ACC112 (cell line): ENCODE measurements at regions not wholly inside any gene's neighbourhood (a gene's known extent, or its start where the extent isn't known, plus 50 kb on each side); places are given as distances from the start of the nearest gene placed in this dataset.

Source experiments
- H2AFZ ChIP-seq: fragments of 200-600 bp; sonication (generic); one replicate; pipeline ENCODE4 v1.6.0; 2017; ENCODE audit warnings: antibody characterized with exemption, low read length; ENCODE audit not compliant: unreplicated experiment
- H3K27ac ChIP-seq: fragments of 200-600 bp; sonication (generic); 2 replicates; pipeline ENCODE4 v1.5.1; 2014; ENCODE audit warnings: low read depth, mild to moderate bottlenecking, antibody characterized with exemption, low read length, moderate library complexity
- H3K27me3 ChIP-seq: fragments of 200-600 bp; sonication (generic); 2 replicates; pipeline ENCODE4 v1.6.1; 2014; ENCODE audit warnings: mild to moderate bottlenecking, antibody characterized with exemption, low read length, moderate library complexity, mixed read lengths; ENCODE audit not compliant: insufficient read depth
- H3K36me3 ChIP-seq: fragments of 200-600 bp; sonication (generic); 2 replicates; pipeline ENCODE4 v1.6.1; 2016; ENCODE audit warnings: mild to moderate bottlenecking, antibody characterized with exemption, low read length, moderate library complexity, mixed read lengths; ENCODE audit not compliant: insufficient read depth
- H3K4me1 ChIP-seq: fragments of 200-600 bp; sonication (generic); one replicate; pipeline ENCODE4 v1.6.1; 2016; ENCODE audit warnings: low read length, mixed read lengths; ENCODE audit not compliant: insufficient read depth, unreplicated experiment, control insufficient read depth
- H3K4me3 ChIP-seq: fragments of 200-600 bp; sonication (generic); 2 replicates; pipeline ENCODE4 v1.5.1; 2014; ENCODE audit warnings: mild to moderate bottlenecking, low read depth, low read length
- H3K79me2 ChIP-seq: fragments of 200-600 bp; sonication (generic); one replicate; pipeline ENCODE4 v1.6.0; 2016; ENCODE audit warnings: low read length; ENCODE audit not compliant: control insufficient read depth, unreplicated experiment, insufficient read depth

DNA sequence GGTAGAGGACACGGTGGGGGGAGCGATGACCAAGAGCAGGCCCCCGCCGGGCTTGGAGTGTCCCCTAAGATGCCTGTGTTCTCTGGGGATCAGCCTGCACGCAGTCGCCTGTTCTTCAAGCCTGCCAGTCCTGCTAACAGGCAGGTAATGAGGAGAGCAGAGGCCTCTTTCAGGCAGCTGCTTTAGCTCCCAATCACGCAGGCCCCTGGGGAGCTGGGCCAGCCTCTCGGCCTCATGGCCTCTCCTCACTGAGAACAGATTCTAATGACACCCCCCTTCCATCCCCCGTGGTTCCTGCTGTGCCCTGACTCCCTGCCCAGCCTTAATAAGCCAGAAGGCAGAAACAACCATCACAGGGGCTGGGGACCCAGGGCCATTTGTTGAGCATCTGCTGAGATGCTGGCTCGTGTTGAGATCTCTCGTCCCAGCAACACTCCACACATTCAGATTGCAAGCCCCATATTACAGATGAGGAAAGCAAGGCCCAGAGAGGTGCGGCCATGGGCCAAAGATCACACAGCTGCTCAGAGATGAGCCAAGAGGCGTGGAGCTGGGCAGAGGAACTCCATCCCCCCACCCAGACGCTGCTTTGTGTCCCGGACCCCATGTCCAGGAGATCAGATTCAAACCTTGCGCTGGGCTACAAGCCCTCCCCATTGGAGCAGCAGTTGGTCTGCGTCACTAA lies 71.6 kb upstream of the CASZ1 start:
- Histone ChIP-seq H3K27me3 (peaks cover 44% of the 10 kb centered on the region), H3K4me1 (peaks cover 4% of the 10 kb centered on the region), H3K36me3 (no peaks in the 10 kb centered on the region), H3K4me3 (no peak overlapping the region), H3K27ac (no peak overlapping the region), H3K79me2 (no peaks in the 10 kb centered on the region), H2AFZ (no peak overlapping the region)

- no peak overlapping the region for H3K27ac ChIP-seq
- no peak overlapping the region for H2AFZ ChIP-seq
- H3K4me3 ChIP-seq, result no peak overlapping the region
- H3K36me3 ChIP-seq, result no peaks in the 10 kb centered on the region
- H3K27me3 ChIP-seq, result peaks cover 39% of the 10 kb centered on the region
- no peaks in the 10 kb centered on the region for H3K79me2 ChIP-seq
- peaks cover 4% of the 10 kb centered on the region for H3K4me1 ChIP-seq
These were observed 72.1 kb upstream of the CASZ1 start for GRCh38 chr1:10868599-10868965.

DNA sequence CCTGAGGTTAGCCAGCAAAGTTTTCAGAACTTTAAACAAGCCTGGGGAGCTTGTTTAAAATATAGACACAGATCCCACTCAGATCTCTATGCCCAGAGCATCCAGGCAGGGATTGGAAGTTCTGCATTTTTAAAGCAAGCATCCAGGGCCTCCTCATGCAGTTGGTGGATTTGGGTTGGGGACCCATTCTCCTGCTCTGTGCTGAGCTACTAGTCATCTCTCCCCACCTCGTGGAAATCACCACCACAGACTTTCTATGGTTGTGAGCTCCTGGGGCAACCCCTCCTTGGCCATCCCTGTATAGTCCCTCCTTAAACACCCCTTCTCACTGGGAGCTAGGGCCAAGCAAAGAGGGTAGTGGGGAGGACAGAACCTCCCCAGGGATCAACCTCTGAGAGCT lies 73.5 kb upstream of the CASZ1 start:
- Histone ChIP-seq H2AFZ (no peak overlapping the region), H3K4me3 (no peak overlapping the region), H3K4me1 (peaks cover 4% of the 10 kb centered on the region), H3K27ac (no peak overlapping the region), H3K27me3 (peaks cover 26% of the 10 kb centered on the region), H3K79me2 (no peaks in the 10 kb centered on the region), H3K36me3 (no peaks in the 10 kb centered on the region)

DNA sequence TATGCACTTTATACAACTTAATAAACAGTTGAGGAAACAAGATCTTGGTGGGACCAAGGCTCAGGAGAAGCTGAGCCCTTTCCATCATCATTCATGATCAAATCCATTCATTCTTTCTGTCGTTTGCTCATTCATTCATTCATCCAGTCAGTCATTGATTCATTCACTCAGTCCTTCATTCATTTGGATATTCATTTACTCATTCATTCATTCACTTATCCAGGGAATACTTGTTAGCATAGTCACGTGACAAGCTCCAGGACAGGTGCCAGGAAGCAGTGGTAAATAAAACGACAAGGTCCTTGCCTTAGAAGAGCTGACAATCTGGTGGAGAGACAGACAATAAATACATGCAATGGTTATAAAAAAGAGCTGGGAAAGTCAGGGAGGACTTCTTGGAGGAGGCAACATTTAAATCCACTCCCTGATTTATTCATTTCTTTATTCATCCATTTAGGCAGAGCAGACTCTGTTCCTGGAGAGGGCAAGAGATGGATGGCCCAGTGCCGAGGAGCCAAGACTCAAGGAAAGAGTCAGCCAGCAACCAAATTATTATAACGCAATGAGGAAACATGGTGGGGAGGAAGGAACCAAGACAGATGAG lies 74.1 kb upstream of the CASZ1 start:
- no peak overlapping the region for H3K27ac ChIP-seq
- H3K27me3 ChIP-seq, result peaks cover 19% of the 10 kb centered on the region
- H3K79me2 ChIP-seq, result no peaks in the 10 kb centered on the region

GRCh38 chr1:10873189-10873588 lies 76.7 kb upstream of the CASZ1 start:
- Histone ChIP-seq H3K36me3 (no peaks in the 10 kb centered on the region), H3K4me1 (no peaks in the 10 kb centered on the region), H3K27me3 (peaks cover 13% of the 10 kb centered on the region), H2AFZ (no peak overlapping the region), H3K27ac (no peak overlapping the region), H3K4me3 (no peak overlapping the region), H3K79me2 (no peaks in the 10 kb centered on the region)

More for the DNA sequence above, 74.1 kb upstream of the CASZ1 start:
- no peaks in the 10 kb centered on the region for H3K36me3 ChIP-seq
- no peak overlapping the region for H3K4me3 ChIP-seq
- no peak overlapping the region for H2AFZ ChIP-seq
- H3K4me1 ChIP-seq, result peaks cover 4% of the 10 kb centered on the region

DNA sequence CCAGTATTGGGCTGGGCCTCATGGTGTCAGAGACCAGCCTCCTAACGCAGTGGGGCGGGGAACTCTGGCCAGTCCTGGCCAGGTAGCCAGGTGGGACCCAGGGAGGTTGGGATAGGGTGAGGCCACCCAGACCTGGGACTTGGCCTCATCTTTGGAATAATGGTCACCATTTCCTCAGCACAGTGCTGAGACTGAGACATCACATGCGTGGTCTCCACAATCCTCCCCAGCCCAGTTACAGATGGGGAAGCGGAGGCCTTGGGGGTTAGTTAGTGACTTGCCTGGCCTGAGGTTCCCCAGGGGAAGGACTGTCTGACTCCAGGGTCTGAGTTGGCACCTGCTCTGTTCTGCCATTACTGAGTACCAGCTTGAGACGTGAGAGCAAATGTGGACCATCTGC lies 77.9 kb upstream of the CASZ1 start:
- Histone ChIP-seq H3K4me3 (no peak overlapping the region), H3K79me2 (no peaks in the 10 kb centered on the region), H3K27ac (no peak overlapping the region), H3K27me3 (peaks cover 10% of the 10 kb centered on the region), H3K36me3 (no peaks in the 10 kb centered on the region), H3K4me1 (no peaks in the 10 kb centered on the region), H2AFZ (no peak overlapping the region)

GRCh38 chr1:10877894-10878293 lies 81.4 kb upstream of the CASZ1 start:
- Histone ChIP-seq H3K36me3 (no peaks in the 10 kb centered on the region), H3K27me3 (peaks cover 3% of the 10 kb centered on the region; the same call in 1 of the 2 replicates), H3K4me3 (no peak overlapping the region), H3K79me2 (no peaks in the 10 kb centered on the region), H3K4me1 (no peaks in the 10 kb centered on the region), H3K27ac (no peak overlapping the region), H2AFZ (no peak overlapping the region)

- Histone ChIP-seq H3K79me2 (no peaks in the 10 kb centered on the region), H2AFZ (no peak overlapping the region), H3K36me3 (no peaks in the 10 kb centered on the region), H3K27ac (no peak overlapping the region), H3K4me3 (no peak overlapping the region), H3K27me3 (peaks cover 3% of the 10 kb centered on the region; the same call in 1 of the 2 replicates), H3K4me1 (no peaks in the 10 kb centered on the region)
These were observed 82.0 kb upstream of the CASZ1 start for GRCh38 chr1:10878469-10878868.

GRCh38 chr1:10880063-10880462 lies 83.6 kb upstream of the CASZ1 start:
- no peaks in the 10 kb centered on the region for H3K79me2 ChIP-seq
- no peak overlapping the region for H2AFZ ChIP-seq
- no peak overlapping the region for H3K27ac ChIP-seq
- no peaks in the 10 kb centered on the region for H3K36me3 ChIP-seq
- H3K27me3 ChIP-seq, result peaks cover 10% of the 10 kb centered on the region; the same call in 1 of the 2 replicates
- no peak overlapping the region for H3K4me3 ChIP-seq
- no peaks in the 10 kb centered on the region for H3K4me1 ChIP-seq

DNA sequence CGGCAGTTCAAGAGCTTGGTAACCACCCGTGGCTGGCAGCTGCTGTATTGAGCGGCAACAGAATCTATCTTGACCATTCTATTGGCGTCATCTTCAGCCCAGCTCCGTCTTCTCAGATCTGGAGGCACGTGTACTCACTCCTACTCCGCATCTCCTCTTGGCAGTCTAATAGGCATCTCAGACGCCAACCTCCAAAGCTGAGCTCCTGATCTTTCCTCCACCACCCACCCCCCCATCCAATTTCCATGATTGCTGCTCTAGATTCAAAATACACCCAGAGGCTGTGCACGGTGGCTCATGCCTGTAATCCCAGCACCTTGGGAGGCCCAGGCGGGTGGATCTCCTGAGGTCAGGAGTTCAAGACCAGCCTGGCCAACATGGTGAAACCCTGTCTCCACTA lies 84.6 kb upstream of the CASZ1 start:
- Histone ChIP-seq H3K27ac (no peak overlapping the region), H3K27me3 (peaks cover 13% of the 10 kb centered on the region; the same call in 1 of the 2 replicates), H3K36me3 (no peaks in the 10 kb centered on the region), H3K4me3 (no peak overlapping the region), H3K79me2 (no peaks in the 10 kb centered on the region), H3K4me1 (no peaks in the 10 kb centered on the region), H2AFZ (no peak overlapping the region)

- Histone ChIP-seq H3K27ac (no peak overlapping the region), H3K79me2 (no peaks in the 10 kb centered on the region), H2AFZ (no peak overlapping the region), H3K27me3 (peaks cover 19% of the 10 kb centered on the region), H3K36me3 (no peaks in the 10 kb centered on the region), H3K4me3 (no peak overlapping the region), H3K4me1 (no peaks in the 10 kb centered on the region)
These were observed 85.6 kb upstream of the CASZ1 start for GRCh38 chr1:10882069-10882468.
